ENCODE measurements at regions not wholly inside any gene's neighbourhood (a gene's known extent, or its start where the extent isn't known, plus 50 kb on each side); places are given as distances from the start of the nearest gene placed in this dataset.
"Not testable (repeated sequence)": the region's sequence is repeated elsewhere in the genome, so short reads cannot be mapped to it uniquely, and the experiment has no call there.

DNA sequence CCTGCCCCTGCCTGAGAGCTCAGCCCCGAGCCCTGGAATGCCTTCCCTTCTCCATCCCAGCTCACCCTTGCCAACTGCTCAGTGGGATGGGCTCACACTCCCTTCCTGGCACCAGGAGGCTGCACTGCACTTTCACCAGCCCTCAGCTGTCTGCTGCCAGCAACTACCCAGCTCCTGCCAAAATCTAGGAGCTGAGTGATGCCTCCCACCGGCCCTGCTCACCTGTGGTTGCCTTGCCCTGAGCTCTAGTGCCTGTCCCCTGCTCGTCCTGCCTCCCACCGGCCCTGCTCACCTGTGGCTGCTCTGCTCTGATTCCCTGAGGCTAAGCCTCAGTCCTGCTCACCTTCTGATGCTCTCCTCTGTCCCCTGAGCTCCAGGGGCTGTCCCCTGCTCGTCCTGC lies 119.8 kb downstream of the TMEM121 start:
- Histone ChIP-seq H3K27ac (no peak overlapping the region), H3K27me3 (peaks cover 0 to 5% (median 0%) of the 10 kb centered on the region in 3 donors), H3K4me3 (no peak overlapping the region), H3K36me3 (no peaks in the 10 kb centered on the region), H3K9me3 (no peaks in the 10 kb centered on the region), H3K4me1 (no peaks in the 10 kb centered on the region)
- no peak for DNase-seq
- 47 to 65% (median 54%) methylated on average over 1 to 5 of the region's 5 CpGs for WGBS, 5 donors
- TF ChIP-seq EP300 (IDR thresholded peaks at IDR 0.05) (no peak), POLR2AphosphoS5 (IDR thresholded peaks at IDR 0.05) (no peak), POLR2A (IDR thresholded peaks at IDR 0.05) (no peak)
- TF ChIP-seq, protein P1, sequence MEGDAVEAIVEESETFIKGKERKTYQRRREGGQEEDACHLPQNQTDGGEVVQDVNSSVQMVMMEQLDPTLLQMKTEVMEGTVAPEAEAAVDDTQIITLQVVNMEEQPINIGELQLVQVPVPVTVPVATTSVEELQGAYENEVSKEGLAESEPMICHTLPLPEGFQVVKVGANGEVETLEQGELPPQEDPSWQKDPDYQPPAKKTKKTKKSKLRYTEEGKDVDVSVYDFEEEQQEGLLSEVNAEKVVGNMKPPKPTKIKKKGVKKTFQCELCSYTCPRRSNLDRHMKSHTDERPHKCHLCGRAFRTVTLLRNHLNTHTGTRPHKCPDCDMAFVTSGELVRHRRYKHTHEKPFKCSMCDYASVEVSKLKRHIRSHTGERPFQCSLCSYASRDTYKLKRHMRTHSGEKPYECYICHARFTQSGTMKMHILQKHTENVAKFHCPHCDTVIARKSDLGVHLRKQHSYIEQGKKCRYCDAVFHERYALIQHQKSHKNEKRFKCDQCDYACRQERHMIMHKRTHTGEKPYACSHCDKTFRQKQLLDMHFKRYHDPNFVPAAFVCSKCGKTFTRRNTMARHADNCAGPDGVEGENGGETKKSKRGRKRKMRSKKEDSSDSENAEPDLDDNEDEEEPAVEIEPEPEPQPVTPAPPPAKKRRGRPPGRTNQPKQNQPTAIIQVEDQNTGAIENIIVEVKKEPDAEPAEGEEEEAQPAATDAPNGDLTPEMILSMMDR (IDR thresholded peaks at IDR 0.05), result no peak
- intact Hi-C loops (cut with DNase I; ENCODE audit: low total_unique reads), result no loop called here

DNA sequence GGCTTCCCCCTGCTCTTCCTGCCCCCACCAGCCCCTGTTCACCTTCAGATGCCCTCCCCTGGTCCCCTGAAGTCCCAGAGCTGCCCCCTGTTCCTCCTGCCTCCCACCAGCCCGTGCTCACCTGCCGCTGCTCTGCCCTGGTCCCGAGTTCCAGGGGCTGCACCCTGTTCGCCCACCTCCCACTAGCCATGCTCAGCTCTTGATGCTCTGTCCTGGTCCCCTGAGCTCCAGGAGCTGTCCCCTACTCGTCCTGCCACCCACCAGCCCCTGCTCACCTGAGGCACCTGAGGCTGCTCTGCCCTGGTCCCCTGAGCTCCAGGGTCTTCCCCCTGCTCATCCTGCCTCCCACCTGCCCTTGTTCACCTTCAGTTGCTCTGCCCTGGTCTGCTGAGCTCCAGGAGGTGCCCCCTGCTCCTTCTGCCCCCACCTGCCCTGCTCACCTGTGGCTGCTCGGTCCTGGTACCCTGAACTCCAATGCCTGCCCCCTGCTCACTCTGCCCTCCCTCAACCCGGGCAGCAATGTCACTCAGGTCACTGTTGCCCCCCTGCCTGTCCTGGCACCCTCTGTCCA lies 120.4 kb downstream of the TMEM121 start:
- H3K27me3 ChIP-seq; H3K36me3 ChIP-seq; H3K4me3 ChIP-seq; H3K9me3 ChIP-seq; H3K4me1 ChIP-seq; intact Hi-C loops (cut with DNase I; ENCODE audit: low total_unique reads); H3K27ac ChIP-seq; DNase-seq: not testable (repeated sequence)
- 59 to 76% (median 66%) methylated on average over 6 to 7 of the region's 7 CpGs for WGBS, 5 donors

- WGBS, 5 donors, result 62 to 70% (median 64%) methylated on average over 7 of the region's 7 CpGs
- DNase-seq; H3K4me3 ChIP-seq; intact Hi-C loops (cut with DNase I; ENCODE audit: low total_unique reads); H3K9me3 ChIP-seq; H3K4me1 ChIP-seq; H3K36me3 ChIP-seq; H3K27ac ChIP-seq; H3K27me3 ChIP-seq: not testable (repeated sequence)
These were observed 121.0 kb downstream of the TMEM121 start for GRCh38 chr14:105647426-105647783.

GRCh38 chr14:105647784-105648608 lies 121.6 kb downstream of the TMEM121 start:
- TF ChIP-seq POLR2AphosphoS5 (IDR thresholded peaks at IDR 0.05) (no peak), EP300 (IDR thresholded peaks at IDR 0.05) (no peak), POLR2A (IDR thresholded peaks at IDR 0.05) (no peak)
- TF ChIP-seq, protein P1 (IDR thresholded peaks at IDR 0.05), result no peak
- no peak overlapping the region for H3K4me3 ChIP-seq
- WGBS, 5 donors, result 76 to 83% (median 80%) methylated on average over 27 to 30 of the region's 30 CpGs
- H3K27ac ChIP-seq, result no peak overlapping the region
- no peaks in the 10 kb centered on the region for H3K36me3 ChIP-seq
- H3K4me1 ChIP-seq, result no peaks in the 10 kb centered on the region
- DNase-seq, result no peak
- intact Hi-C loops (cut with DNase I; ENCODE audit: low total_unique reads), result no loop called here
- H3K9me3 ChIP-seq, result no peaks in the 10 kb centered on the region
- H3K27me3 ChIP-seq, result peaks cover 0 to 5% (median 0%) of the 10 kb centered on the region in 3 donors

- H3K36me3 ChIP-seq; intact Hi-C loops (cut with DNase I; ENCODE audit: low total_unique reads); H3K9me3 ChIP-seq; H3K4me1 ChIP-seq; DNase-seq; H3K27ac ChIP-seq; H3K4me3 ChIP-seq; H3K27me3 ChIP-seq: not testable (repeated sequence)
- 50 to 70% (median 59%) methylated on average over 9 to 12 of the region's 13 CpGs for WGBS, 5 donors
These were observed 122.5 kb downstream of the TMEM121 start for GRCh38 chr14:105648609-105649535.

DNA sequence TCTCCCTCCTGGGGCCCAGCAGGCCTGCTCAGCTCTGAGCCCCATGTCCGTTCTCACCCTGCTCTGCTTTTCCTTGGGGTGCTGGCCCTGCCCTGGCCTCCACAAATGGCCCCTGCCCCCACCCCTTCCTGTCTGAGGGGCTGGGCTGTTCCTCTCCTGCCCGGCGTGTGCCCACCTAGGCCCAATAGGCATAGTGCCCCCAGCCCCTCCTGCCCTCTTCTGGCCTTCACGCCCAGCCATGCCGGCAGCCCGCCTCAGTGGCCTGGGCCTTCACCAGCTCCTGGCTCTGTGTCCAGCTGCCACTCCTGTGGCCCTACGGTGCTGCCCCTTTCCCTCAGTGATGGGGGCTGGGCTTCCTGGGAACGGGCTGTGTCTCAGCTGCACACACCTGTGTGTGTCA lies 125.9 kb downstream of the TMEM121 start:
- H3K9me3 ChIP-seq; H3K4me3 ChIP-seq; H3K27me3 ChIP-seq; H3K4me1 ChIP-seq; DNase-seq; intact Hi-C loops (cut with DNase I; ENCODE audit: low total_unique reads); H3K27ac ChIP-seq; H3K36me3 ChIP-seq: not testable (repeated sequence)
- WGBS, 5 donors, result 81 to 100% (median 82%) methylated on average over 5 to 7 of the region's 8 CpGs; no CpG with 5 or more reads in 1 of the 5 donors

DNA sequence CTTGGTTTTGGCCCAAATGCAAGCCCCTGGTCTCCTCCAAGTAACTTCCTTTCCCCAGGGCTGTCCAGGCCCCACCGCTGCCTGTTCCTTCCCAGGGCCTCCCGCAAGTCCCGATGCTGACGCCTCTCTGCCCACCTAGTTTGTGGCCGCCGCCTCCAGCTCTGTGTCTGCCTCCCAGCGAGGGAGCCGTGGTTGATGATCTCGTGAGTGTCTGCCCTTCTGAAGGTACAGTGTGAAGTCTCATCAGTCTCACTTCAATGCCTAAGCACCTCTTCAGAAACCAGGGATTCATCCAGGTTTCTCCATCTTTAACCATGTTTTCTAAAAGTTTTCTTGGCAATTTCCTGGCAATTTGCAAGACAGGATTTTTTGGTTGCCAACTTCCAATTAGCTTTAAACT lies 127.5 kb downstream of the TMEM121 start:
- DNase-seq; H3K36me3 ChIP-seq; H3K4me3 ChIP-seq; H3K4me1 ChIP-seq; H3K27me3 ChIP-seq; intact Hi-C loops (cut with DNase I; ENCODE audit: low total_unique reads); H3K27ac ChIP-seq: not testable (repeated sequence)
- H3K9me3 ChIP-seq, result peaks cover 0 to 14% (median 7%) of the 10 kb centered on the region in 4 donors
- 69 to 95% (median 85%) methylated on average over 3 to 5 of the region's 9 CpGs for WGBS, 5 donors

Measured in stomach (tissue), 8 donors.